GM21447 (cell line): ENCODE measurements at regions not wholly inside any gene's neighbourhood (a gene's known extent, or its start where the extent isn't known, plus 50 kb on each side); places are given as distances from the start of the nearest gene placed in this dataset.
"Not testable (repeated sequence)": the region's sequence is repeated elsewhere in the genome, so short reads cannot be mapped to it uniquely, and the experiment has no call there.

Source experiments
- ATAC-seq: cut with Tn5 transposase; IDR thresholded peaks from one replicate; pipeline ENCODE4 v1.9.1; 2021; ENCODE audit not compliant: unreplicated experiment

DNA sequence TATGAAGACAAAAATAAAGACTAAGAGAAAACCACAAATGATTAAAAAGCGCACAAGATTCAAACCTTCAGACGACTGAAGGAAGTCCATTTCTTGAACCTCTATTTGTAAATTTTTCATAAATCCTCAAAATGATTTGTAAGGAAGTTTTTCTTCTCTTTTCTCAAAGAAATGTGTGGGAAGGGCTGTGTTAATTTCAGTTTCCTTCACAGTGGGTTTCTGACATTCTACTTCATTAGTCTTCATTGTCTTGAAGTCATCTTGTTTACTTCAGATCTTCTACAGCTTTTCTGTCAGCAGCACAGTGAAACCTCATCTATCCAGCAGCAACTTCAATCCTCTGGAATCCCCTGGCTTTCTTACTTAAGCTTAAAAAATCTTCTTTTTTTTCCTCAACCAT lies 87.6 kb upstream of the MYLIP start:
- no peak for ATAC-seq

DNA sequence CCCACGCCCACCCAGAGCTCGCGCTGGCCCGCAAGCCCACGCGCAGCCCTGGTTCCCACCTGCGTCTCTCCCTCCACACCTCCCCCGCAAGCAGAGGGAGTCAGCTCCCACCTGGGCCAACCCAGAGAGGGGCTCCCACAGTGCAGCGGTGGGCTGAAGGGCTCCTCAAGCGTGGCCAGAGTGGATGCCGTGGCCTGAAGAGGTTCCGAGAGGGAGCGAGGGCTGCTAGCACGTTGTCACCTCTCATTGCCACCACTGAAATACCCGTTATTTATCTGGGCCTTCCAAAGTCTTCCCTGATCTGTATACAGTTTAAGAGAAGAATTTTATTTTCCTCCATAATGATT lies 88.3 kb upstream of the MYLIP start:
- no peak for ATAC-seq

- not testable (repeated sequence) for ATAC-seq
Measured at GRCh38 chr6:16039892-16040627, 88.8 kb upstream of the MYLIP start.

- ATAC-seq: no peak
Measured at GRCh38 chr6:16038938-16039337, 89.9 kb upstream of the MYLIP start.

DNA sequence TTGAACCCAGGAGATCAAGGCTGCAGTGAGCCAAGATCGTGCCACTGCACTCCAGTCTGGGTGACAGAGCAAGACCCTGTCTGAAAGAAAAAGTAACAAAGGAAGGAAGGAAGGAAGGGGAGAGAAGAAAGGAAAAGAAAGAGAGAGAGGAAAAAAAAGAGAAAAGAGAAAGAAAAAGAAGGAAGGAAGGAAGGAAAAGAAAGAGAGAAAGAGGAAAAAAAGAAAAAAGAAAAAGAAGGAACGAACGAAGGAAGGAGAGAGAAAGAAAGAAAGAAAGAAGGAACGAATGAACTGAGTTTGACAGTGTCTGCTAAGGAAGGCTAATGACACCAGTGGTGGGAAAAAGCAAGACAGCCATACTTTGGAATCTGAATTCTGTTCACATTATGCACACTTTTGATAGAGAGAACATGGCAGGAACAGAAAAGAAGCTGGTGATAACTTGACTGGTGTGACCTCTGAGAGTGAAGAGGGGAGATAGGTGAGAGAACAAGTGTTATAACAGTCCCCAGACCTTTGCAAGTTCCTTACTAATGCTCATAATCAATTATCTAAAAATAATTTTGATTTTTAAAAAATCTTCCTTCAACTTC lies 93.3 kb upstream of the MYLIP start:
- no peak for ATAC-seq

DNA sequence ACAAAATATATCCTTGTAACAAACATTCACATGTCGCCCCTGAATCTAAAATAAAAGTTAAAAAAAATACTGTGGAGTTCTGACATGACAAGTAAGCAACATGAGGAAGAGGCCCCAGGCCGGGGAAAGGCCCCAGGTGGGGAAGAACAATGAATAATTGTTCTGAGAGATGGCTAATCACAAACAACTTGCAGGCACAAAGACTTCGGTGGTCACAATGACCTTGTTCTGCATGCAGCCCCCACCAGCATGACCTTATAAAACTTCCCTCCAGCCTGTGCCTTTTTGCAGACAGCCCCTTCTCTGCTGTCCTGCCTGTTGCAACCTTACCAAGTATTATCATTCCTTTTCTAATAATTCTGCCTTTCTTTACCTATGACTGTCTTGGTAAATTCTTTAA lies 95.7 kb upstream of the MYLIP start:
- no peak for ATAC-seq

DNA sequence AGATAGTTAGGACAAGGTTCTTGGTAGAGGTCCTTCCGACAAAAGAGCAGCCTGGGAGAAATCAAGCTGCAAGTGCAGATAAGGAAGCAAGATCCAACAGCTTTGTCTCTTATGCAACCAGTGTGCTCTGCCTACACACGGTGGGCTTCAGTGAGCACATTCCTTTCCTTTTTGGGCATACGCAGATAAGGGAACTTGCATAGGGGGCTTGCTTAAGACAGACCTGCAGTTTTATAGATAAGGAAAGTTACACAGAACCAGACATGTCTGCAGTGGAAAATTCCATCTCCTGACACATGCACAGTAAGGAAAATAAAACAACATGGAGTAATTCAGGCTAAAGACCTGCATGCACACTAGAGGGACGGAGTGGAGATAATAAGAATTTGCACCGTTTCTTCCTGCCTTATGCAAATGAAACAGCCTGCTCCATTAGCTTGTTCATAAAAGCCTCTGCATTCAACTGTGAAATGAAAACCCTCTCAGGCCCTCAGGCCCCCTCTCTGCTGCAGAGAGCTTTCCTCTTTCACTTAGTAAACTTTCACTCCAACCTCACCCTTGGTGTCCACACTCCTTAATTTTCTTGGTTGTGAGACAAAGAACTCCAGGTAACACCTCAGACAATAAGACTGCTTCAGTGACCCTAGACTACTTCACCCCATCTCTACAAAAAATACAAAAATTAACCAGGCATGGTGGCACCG lies 97.5 kb upstream of the MYLIP start:
- ATAC-seq: no peak

- no peak for ATAC-seq
Measured at GRCh38 chr6:16028966-16029365, 99.9 kb upstream of the MYLIP start.

DNA sequence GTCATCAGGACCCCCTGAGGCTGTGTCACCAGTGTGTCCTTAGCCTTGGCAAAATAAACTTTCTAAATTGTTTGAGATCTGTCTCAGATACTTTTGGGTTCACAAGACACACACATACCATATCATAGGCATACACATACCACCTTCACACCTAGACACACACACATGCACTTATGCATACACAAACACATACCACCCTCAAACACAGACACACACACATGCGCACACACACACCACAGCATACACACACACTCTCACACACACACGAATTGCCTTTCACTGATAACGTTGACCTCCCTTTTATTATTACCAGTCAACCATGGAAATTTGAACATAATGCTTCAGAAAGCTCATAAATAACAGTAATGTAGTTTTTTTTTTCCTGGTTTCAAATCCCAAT lies 108.6 kb upstream of the MYLIP start:
- ATAC-seq: no peak

GRCh38 chr6:16019462-16019861 lies 109.4 kb upstream of the MYLIP start:
- ATAC-seq: no peak

- no peak for ATAC-seq
Measured at GRCh38 chr6:16018626-16019025, 110.3 kb upstream of the MYLIP start.

DNA sequence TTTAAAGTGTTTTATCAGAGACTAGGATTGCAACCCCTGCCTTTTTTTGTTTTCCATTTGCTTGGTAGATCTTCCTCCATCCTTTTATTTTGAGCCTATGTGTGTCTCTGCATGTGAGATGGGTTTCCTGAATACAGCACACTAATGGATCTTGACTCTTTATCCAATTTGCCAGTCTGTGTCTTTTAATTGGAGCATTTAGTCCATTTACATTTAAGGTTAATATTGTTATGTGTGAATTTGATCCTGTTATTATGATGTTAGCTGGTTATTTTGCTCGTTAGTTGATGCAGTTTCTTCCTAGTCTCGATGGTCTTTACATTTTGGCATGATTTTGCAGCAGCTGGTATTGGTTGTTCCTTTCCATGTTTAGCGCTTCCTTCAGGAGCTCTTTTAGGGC lies 114.6 kb upstream of the MYLIP start:
- not testable (repeated sequence) for ATAC-seq

DNA sequence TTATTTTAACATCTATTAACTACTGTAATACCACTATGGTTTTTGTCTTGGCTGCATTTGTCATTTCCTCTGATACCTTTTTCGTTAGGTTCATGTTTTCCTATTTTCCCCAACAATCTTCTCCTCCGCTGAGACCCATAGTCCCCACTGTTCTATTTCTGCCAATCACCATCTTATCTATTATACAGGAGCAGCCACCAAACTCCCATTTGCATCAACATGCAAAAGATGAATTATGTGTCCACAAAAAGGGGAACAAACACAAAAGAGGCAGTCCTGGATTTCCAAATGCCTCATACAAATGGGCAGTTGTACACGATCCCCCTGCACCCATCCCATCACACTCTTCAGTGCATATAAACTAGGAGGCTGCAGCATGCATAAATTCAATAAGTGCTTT lies 121.7 kb upstream of the MYLIP start:
- ATAC-seq: no peak

- ATAC-seq: no peak
Measured at GRCh38 chr6:16006681-16007080, 122.2 kb upstream of the MYLIP start.

DNA sequence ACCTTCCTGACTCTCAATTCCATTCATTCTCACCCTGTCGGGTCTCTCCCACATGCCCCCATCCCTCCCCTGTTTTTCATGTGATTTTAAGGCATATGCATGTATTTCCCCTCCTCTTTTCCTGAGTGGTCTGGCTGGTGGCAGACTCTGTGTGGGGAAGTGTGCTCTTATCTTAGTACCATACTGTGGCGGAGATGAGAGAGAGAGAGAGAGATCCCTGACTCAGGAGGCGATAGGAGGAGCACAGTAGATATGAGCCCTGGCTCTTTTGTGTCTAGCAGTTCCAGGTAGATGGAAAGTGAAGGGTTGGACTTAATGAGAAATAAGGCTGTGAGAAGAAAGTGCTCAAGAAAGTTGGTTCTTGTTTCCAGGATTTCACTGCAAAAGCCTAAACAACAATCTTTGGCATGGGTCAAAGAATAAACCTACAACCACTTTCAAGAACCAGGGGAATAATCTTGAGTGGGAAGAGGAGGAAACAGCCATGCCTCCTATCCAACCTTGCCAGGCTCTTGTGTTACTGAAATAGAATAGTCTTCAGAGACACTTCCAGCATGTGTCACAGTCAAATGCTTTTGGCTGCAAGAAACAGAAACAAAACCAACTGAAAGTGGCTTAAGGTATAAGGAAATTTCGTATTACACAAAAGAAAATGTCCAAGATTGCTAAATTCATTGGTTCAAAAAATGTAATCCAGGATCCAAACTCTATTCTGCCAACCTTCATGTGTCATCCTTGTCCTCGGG lies 123.8 kb upstream of the MYLIP start:
- ATAC-seq: no peak

GRCh38 chr6:16003197-16003491 lies 125.7 kb upstream of the MYLIP start:
- no peak for ATAC-seq

- ATAC-seq: no peak
Measured at GRCh38 chr6:16002332-16003196, 126.3 kb upstream of the MYLIP start.

DNA sequence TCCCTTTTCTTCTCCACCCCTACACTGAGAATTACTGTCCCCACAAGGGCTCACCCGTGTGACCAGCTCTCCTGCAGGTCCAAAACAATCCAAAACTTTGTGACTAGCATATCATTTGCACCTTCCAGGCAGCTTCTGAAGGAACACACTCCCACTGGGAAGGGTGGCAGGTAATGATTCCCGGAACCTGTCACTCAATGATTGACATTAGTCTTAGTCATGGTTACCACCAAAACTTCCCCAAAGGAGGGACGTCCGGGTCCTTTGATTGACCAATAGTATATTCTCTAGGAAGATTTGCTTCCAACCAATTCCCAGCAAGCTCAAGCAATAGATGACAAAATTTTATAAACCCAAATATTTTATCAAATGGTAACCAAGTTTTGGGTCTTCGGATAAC lies 127.7 kb upstream of the MYLIP start:
- ATAC-seq: no peak

DNA sequence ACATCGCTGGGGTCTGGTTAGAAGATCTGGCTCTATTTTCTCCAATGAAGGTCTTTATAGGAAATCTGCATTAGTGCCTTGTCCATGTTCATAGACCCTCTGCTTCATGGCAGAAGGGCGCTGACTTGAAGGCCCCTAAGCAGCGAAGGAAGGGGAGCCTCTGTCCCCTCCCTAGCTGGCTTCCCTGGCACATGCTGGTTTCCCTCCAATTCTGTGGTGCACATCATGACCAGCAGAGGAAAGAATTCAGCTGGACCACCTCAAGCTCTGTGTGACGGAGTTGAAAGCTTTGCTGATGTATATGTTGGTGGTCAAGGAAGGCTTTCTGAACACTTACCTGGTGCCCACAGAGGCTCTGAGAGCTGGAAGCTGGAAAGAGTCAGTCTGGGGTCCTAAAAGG lies 129.7 kb upstream of the MYLIP start:
- ATAC-seq: no peak

GRCh38 chr6:15997586-15998388 lies 131.1 kb upstream of the MYLIP start:
- ATAC-seq: no peak
